GM20000 (cell line): ENCODE measurements at regions not wholly inside any gene's neighbourhood (a gene's known extent, or its start where the extent isn't known, plus 50 kb on each side); places are given as distances from the start of the nearest gene placed in this dataset.

ENCODE experiments used
- DNase-seq: peaks from one replicate; pipeline ENCODE4 v3.0.0; 2012; ENCODE audit warnings: low spot score
- CTCF ChIP-seq: IDR thresholded peaks from 2 replicates; pipeline ENCODE4 v1.5.1; 2012; ENCODE audit warnings: mild to moderate bottlenecking, control low read depth; ENCODE audit errors: extremely low read depth, missing control alignments

- TF ChIP-seq CTCF: no peak
- no peak for DNase-seq
Observed at GRCh38 chr9:11549311-11549794, 936.6 kb upstream of the PTPRD start.

GRCh38 chr9:11551106-11551505, 938.3 kb upstream of the PTPRD start:
- TF ChIP-seq CTCF: no peak
- no peak for DNase-seq

- no peak for TF ChIP-seq CTCF
- no peak for DNase-seq
Observed at GRCh38 chr9:11558043-11558442, 945.2 kb upstream of the PTPRD start.

GRCh38 chr9:11559001-11559776, 946.4 kb upstream of the PTPRD start:
- no peak for TF ChIP-seq CTCF
- no peak for DNase-seq

GRCh38 chr9:11577522-11577921, 964.7 kb upstream of the PTPRD start:
- no peak for DNase-seq
- no peak for TF ChIP-seq CTCF

GRCh38 chr9:11595756-11596155, 983.0 kb upstream of the PTPRD start:
- TF ChIP-seq CTCF: no peak
- no peak for DNase-seq

GRCh38 chr9:11618241-11618805, 1005.5 kb upstream of the PTPRD start:
- DNase-seq: no peak
- TF ChIP-seq CTCF: no peak
